NCI-H2081 treated with DMSO at 0.1 percent for 48 hours (cell line): ENCODE measurements at regions not wholly inside any gene's neighbourhood (a gene's known extent, or its start where the extent isn't known, plus 50 kb on each side); places are given as distances from the start of the nearest gene placed in this dataset.
"Not testable (repeated sequence)": the region's sequence is repeated elsewhere in the genome, so short reads cannot be mapped to it uniquely, and the experiment has no call there.

Source experiments
- DNase-seq: peaks from one replicate; lab custom pipeline; 2025; lab: John Stamatoyannopoulos, UW

DNA sequence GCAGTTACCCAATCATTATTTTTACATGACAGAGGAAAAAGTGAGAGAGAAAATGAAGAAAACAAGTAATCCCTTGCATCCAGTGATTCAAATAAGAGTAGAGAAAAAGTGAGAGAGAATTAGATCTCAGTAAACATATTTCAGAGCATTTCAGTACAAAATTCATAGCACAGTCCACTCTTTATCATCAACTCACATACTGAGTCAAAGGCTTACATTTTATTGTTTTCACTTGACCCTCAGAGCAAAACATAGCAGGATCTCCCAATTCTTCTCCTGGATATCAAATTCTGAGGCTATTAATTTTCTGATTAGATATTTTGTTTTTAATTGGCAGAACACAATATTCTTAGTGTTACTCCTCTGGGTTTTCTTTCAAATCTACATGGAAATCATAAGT, 1568.3 kb upstream of the PRR20A start:
- no peak for DNase-seq

DNA sequence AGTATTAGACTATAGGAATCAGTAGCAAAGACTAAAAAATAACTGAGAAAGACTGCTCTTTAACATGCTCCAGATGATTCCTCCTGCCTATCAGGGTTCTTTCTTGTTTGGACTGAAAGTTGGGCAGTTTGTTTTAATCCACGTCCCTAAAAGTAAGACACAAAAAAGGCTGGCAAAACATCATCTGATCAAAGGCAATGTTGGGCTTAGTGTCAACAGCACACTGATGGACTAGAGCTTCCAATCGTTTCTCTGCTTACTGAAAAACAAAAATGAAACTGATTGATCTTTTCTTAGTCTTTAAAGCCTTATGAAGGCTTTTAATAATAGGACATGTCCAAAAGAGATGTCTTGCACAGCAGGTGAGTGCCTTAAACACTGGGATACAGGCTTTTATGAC, 1567.9 kb upstream of the PRR20A start:
- no peak for DNase-seq

DNA sequence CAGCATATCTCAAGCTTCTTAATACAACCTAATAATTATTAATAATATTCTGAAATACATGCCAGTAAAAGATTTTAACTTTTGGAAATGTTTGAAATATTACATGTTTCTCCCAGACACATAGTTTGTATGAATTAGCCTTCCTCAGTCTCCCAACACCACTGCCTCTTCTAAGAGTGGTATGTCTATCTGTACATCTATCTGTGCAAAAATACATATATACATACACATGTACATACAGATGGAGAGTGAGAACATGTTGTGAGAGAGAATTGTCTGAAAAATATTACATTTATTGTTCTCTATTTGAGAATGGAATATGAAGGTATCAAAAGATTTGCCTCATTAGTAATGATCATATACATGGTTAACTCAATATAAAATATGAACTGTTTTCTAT, 1567.2 kb upstream of the PRR20A start:
- DNase-seq: no peak

- no peak for DNase-seq
Observed at GRCh38 chr13:55576389-55576788, 1564.3 kb upstream of the PRR20A start.

- DNase-seq: no peak
Observed at GRCh38 chr13:55577082-55577846, 1563.5 kb upstream of the PRR20A start.

DNA sequence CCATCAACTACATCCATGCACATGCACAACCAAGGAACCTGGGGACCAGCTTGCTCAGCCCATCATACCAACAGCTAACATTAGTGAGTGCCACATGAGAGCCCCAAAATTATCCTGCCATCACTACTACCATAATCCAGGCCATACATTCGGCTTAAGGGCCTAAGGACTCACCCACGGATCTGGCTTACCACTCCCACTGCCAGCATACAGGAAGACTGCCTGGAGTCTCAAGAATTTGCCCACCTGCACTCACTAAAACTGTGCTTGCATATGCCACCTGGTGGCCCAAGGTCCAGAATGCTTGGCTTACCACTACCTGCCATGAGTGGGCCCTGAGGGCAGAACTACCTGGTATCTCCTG, 1562.9 kb upstream of the PRR20A start:
- DNase-seq: no peak

DNA sequence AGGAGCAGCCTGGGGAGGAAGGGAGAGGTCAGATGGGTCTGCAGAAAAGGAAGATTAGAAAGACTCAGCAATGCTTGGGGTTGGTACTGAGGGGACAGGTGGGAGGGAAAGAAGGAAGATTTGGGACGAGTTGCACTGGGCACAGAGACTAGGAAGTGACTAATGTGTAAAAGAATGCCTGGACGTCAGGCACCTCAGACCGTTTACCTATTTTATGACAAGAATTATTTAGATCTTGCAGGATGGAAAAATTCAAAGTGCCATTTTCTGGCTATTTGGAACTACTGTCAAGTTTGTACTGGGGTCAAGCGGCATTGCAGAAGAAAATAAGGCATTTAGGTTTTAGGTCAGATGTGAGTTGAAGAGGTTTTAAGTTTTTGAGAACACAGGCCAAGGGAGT, 1558.4 kb upstream of the PRR20A start:
- DNase-seq: not testable (repeated sequence)

- DNase-seq: no peak
Observed at GRCh38 chr13:55583953-55584593, 1556.6 kb upstream of the PRR20A start.

GRCh38 chr13:55602784-55603183, 1537.9 kb upstream of the PRR20A start:
- DNase-seq: no peak

DNA sequence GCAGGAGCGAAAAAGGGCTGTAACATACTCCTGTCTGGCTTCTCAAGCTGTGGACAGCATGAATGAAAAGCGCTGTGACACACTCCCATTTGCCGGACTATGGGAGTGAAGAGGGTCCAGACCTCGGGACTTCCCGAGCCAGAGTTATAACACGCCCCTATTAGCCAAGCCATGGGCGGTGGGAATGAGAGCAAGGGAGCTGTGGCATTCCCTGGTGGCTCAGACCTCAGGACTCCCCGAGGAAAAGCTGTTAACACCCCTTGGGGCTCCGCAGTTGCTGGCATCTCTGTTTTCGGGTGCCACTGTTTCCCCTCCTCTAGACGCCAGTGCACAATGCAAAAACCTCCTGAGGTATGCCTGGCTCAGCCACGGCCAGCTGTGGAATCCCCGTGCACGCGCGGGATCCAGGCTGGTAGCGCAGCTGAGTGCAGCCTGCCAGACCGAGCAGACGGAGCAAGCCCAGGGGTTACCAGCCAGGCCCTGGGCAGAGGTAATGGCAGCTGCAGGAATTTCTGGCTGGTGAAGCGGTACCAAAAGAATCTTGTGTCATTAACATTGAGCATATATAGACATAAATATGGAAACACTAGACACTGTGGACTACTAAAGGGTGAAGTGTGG, 1534.6 kb upstream of the PRR20A start:
- no peak for DNase-seq

DNA sequence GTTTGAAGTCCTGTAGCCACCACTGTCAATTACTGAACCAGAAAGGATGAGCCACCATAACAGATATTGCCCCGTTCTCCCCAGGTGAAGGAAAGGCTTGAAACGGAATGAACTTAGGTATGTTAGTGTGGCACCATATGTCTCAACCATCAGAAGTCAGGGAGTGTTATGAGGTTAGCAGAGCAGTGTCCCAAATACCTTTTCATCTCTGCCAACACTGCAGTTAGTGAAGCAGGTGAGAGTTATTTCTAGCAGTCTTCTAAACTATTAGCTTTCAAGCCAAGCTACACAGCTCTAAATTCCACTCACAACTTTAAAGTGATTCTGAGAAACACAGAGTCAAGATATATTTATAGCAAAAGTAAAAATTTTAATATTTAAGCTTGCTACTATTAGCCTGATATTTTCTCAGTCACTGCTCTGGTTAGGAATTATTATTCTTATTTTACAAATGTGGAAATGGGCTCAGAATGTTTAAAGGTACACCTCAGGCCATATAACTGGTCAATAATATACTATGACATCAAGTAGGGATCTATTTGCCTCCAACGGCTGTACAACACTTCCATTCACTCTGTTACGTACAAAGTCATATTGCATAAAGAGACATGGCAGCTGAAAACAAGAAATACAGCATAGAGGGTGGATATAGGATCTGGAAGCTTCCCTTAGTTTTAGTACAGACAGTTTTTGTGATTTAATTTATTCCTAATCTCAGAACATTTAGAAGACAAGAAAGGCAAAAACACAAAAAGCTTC, 1527.1 kb upstream of the PRR20A start:
- DNase-seq: no peak

DNA sequence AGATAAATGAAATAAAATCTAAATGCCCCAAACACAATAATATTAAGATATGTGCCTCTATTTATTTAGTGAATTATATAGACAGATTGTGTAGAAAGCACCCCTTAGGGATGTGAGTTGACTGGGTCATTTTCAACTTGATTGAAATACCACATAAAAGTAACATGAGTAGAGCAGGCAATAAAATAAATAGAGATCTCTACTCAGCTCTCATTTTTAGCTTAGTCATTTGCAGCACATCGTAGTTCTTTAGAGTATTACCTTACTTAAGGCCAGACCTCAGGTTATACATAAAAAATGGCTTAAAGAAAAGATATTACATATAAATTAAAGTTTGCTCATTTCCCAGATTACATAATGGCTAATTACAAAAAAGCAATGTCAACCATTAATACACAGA, 1525.6 kb upstream of the PRR20A start:
- no peak for DNase-seq

GRCh38 chr13:55617241-55617640, 1523.5 kb upstream of the PRR20A start:
- DNase-seq: no peak

DNA sequence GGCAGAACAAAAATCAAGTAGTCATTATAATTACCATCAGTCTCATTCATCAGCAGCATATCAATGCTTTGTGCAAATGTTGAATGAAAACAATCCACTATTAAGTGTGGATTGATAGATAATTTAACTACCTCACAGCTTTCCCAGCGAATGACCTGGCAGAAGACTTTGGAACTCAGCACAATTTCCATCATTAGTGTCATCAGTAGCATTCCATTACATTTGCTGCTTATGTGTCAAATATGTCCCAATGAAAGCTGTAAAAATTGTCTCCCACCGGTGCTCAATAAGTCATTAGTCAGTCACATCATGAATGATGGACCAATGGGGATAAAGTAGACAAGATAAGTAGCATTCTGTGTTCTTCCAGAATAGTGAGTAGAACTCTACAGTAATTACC, 1513.5 kb upstream of the PRR20A start:
- DNase-seq: no peak

DNA sequence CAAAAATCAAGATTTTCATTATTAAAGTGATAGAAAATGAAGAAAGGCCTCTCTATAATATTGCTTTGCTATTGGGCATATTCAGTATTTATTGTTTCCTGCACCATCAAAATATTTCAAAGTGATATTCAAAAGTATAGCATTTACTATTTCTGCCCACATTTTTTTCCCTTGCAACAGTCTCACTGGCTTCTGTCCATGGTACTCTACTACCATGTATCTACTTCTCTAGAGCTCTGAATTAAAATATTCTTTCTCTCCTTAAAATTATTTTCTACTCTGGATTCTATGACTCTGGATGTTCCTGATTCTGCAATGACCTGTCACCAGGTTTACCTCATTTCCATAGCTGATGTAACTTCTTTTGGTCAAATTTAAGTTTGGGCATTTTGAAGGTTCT, 1508.3 kb upstream of the PRR20A start:
- DNase-seq: no peak

DNA sequence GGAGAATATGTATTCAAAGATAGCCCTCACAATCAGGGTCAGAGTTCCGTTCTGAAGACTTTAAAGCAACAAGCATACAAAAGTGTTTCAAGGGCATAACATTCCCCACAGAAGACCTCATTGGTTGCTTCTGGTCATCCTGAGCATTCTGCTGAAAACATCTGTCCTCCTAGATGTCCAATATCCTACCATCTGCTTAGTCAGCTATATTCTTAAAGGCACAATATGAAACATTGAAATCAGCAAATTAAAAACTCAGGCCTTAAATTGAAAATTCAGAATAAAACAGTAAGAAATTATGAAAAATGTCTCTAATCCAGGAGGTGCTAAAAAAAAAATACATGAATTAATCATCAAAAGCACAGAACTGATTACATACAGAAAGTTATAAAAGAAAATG, 1491.2 kb upstream of the PRR20A start:
- no peak for DNase-seq

DNA sequence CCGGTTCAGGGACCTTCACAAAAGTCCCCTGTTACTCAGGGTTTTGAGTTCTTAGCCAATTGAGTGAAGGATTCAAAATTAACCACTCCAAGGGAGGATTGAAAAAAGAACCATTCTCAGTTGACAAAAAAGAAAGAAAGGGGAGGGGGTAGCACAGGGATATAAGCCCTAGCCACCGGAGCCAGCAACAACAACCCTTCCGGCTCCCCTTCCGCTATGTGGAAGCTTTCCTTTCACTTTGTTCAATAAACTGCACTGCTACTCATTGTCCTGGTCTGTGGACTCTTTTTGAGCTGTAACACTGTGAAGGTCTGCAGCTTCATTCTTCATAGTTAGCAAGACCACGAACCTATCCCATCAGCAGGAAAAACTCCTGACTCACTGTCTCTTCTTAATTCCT, 1488.1 kb upstream of the PRR20A start:
- DNase-seq: no peak

DNA sequence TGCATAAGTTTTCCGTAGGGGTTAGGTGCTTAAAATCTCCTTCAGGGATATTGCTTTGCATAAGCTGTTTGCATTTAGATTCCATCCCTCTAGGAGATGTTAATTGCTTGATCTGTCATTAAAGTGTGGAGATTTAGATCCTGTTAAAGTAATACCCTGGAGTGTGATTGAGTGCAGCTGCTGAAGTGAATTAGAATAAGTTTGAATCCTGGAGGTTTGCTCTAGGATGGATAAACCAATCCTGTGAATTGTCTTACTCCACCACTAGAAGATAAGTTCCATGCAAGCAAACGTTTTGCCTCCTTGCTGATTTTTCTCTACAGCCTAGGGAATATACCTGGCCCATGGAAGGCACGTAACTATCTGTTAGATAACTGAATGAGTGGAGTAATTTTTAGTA, 1487.2 kb upstream of the PRR20A start:
- DNase-seq: no peak

- no peak for DNase-seq
Observed at GRCh38 chr13:55654243-55654642, 1486.5 kb upstream of the PRR20A start.

GRCh38 chr13:55660264-55660663, 1480.5 kb upstream of the PRR20A start:
- not testable (repeated sequence) for DNase-seq

- DNase-seq: no peak
Observed at GRCh38 chr13:55660851-55661250, 1479.9 kb upstream of the PRR20A start.

- no peak for DNase-seq
Observed at GRCh38 chr13:55661505-55661904, 1479.2 kb upstream of the PRR20A start.

GRCh38 chr13:55664178-55664577, 1476.5 kb upstream of the PRR20A start:
- DNase-seq: no peak
